HG02763 (cell line): ENCODE measurements at regions not wholly inside any gene's neighbourhood (a gene's known extent, or its start where the extent isn't known, plus 50 kb on each side); places are given as distances from the start of the nearest gene placed in this dataset.
"Not testable (repeated sequence)": the region's sequence is repeated elsewhere in the genome, so short reads cannot be mapped to it uniquely, and the experiment has no call there.

ENCODE experiments used
- ATAC-seq: cut with Tn5 transposase; IDR thresholded peaks from one replicate; pipeline ENCODE4 v1.9.1; 2021; ENCODE audit warnings: mild to moderate bottlenecking, moderate library complexity; ENCODE audit not compliant: unreplicated experiment

GRCh38 chr4:16450724-16451123, 224.5 kb upstream of the TAPT1 start:
- no peak for ATAC-seq

DNA sequence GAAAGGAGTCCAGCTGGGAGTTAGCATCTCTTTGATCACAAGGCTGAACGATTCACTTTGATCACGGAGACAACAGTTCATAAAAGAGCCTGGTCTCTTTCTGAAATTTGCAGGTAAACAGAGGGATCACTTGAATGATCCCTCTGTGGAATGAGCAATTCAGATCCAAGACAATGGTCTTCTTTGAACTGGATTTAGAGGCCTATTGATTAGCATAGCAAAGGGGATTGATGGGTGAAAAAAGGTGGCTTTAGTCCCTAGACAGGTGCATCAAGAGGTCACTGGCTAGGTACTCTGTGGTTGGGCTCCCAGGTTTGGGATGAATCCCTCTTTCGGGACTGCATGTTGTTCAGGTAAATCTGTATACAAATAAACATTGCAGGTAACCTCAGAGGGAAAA, 223.8 kb upstream of the TAPT1 start:
- no peak for ATAC-seq

DNA sequence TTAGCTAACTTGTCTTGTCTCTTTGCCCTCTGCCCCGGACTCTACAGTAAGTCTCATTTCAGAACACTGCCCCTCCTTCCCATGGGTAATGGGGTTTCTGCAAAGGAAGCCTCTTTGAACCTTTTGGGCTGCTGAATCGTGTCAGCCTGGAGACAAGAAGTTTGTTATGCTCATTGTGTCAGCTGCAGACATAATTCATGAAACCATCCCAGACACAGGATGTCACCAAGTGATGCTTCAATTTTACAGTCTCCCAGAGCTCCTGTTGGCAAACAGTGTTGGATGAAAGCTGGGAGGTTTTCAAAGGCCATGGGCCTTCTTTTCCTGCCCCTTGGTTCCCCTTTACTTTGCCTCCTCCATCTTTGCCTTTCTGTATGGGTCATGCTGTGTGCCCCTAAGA, 223.1 kb upstream of the TAPT1 start:
- no peak for ATAC-seq

DNA sequence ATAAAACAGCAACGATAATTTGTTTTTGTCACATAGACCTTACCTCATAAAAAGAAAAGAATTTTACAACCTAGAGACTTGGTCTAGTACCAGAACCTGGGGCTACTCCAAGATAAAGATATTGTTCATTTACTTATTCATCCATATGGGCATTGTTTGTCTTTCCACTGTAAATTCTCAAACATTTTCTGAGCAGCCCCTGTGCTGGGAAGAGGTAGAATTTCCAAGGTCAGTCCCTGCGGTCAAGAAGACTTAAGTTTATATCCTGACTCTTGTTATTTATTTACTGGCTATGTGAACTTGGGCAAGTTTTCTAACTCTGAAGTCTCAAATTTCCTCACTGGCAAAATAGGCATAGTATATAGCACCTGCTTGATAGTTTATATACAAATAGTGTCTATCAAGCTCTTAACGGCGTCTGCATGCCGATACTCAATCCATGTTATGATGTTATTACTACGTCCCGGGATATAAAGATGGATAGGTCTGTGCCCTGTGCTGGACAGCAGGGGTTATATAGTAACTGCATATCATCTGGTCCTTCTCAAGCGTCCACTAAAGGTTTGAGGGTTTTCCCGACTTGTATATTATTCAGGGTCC, 222.1 kb upstream of the TAPT1 start:
- ATAC-seq = no peak

- ATAC-seq = peak; percentile 74
Measured at GRCh38 chr4:16443504-16444088, 217.3 kb upstream of the TAPT1 start.

GRCh38 chr4:16442296-16442695, 216.0 kb upstream of the TAPT1 start:
- ATAC-seq = no peak

DNA sequence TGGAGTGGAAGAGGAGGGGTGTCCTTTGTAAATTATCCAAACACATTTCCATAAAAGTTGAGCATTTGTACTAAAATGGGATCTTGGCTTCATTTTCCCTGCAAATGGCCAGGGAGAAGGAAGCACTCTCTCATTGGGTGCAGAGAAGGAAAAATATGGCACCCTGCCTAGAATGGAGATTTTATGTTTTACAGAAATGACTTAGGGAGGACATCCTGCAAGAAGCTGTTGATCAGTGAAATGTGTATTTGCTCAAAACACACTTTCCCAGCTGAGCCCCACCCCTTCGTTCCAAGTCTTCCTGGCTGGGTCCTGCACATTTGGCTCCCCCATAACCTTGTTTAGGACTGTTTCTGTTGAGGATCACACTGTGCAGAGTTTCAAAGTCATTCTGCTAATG, 213.5 kb upstream of the TAPT1 start:
- no peak for ATAC-seq

DNA sequence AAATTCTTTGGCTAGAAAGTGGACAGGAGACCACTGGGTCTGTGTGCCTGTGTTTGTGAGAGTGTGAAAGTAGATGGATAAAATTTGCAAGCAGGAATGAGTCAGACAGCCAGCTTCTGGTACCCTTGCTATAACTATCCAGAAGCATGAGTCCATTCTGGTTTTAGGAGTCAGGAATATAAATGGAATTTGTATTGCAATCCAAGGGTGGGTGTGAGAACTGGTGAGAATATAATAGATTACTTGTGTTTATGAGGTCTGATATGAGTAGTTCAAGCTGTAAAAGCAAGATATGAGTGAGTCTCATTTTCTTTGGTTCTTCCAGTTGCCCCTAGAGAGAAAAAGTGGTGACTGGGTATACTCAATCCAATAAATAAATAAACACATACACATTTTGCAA, 212.7 kb upstream of the TAPT1 start:
- no peak for ATAC-seq

DNA sequence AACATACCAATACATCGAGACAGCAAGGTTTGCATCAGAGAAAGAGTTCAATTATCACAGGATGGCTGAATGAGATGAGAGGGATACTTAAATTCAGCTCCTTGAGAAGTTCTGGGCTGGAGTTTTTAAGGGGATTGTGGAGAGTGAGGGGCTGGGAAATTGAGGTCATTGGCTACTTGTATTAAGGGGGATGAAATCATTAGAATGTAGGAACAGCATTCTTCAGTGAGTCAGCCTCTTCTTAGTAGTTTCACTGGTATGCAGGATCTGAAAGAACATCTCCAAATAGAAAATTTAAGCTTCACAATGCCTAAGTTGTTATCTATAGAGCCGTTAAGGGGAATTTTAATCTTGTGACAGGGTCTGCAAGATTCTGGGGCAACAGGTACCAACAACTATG, 211.6 kb upstream of the TAPT1 start:
- ATAC-seq = no peak

- ATAC-seq = no peak
Measured at GRCh38 chr4:16431866-16432265, 205.6 kb upstream of the TAPT1 start.

DNA sequence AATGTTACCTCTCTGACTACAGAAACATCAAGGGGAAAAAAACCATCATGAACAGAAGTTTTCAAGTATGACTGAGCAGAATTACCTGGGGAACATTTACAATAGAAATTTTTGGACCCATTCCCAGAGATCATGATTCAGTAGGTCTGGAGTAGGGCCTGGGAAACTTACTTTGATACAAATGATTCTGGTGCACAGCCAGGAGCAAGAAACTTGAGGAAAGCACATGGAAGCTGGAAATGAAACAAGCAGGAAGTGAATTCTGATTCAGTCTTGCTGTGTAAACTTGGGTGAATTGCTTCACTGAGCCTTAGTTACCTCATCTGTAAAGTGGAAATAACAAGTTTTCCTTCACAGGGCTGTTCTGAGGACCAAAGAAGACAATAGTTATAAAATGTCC, 192.5 kb upstream of the TAPT1 start:
- no peak for ATAC-seq

DNA sequence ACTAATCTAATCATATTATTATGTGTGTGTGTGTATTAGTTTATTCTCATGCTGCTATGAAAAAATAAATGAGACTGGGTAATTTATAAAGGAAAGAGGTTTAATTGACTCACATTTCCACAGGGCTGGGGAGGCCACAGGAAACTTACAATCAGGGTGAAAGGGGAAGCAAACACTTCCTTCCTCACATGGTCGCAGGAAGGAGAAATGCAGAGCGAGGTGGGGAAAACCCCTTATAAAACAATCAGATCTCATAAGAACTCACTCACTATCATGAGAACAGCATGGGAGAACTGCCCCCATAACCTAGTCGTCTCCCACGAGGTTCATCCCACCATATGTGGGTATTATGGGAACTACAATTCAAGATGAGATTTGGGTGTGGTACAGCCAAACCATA, 190.9 kb upstream of the TAPT1 start:
- ATAC-seq = no peak

GRCh38 chr4:16416601-16417000, 190.3 kb upstream of the TAPT1 start:
- no peak for ATAC-seq

DNA sequence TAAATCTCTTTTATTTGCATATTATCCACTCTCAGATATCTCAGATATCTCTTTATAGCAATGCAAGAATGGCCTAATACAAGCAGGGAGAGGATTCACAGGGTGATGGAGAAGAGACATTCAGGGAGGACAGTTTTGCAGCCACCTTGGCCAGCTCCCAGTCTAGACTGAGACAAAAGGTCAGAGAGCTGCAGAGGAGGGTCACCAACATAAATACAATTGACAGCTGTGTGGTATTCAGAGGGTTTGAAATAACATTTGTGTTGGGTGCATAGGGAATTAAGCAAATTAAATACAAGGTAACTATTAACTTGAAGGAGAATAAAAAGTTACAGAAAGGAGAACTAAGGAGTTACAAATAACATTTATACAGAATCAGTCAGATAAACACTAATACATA, 189.5 kb upstream of the TAPT1 start:
- ATAC-seq = no peak

- ATAC-seq = no peak
Measured at GRCh38 chr4:16413814-16414555, 187.7 kb upstream of the TAPT1 start.

DNA sequence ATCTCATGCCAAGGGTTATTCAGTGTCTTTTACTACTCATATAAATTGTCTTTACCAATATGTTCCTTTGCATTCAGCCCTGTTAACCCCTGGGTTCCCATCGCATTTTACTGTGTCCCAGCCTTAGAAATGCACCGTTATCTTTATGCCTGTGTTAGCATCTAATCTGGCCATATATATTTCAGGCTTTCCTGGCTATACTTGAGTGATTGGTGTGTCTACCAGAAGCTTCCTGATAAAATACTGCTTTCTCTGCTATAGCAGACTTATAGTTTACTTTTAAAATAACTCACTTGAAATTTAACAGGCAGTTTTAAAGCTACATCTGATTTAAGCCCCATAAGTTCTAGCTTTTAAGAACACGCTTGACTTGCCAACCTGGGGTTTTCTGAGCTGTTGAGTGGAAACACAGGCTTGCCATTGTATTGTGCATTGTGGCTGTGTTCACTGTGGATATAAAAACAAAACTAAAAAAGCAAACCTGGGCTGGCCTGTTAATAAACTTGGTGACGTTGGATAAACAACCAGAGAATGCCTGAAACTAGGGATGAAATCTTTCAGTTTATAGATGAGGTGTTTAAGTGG, 185.3 kb upstream of the TAPT1 start:
- ATAC-seq = no peak

DNA sequence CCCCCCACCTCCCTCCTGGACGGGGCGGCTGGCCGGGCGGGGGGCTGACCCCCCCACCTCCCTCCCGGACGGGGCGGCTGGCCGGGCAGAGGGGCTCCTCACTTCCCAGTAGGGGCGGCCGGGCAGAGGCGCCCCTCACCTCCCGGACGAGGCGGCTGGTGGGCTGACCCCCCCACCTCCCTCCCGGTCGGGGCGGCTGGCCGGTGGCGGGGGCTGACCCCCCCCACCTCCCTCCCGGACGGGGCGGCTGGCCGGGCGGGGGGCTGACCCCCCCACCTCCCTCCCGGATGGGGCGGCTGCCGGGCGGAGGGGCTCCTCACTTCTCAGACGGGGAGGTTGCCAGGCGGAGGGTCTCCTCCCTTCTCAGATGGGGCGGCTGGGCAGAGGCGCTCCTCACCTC, 166.9 kb upstream of the TAPT1 start:
- not testable (repeated sequence) for ATAC-seq

DNA sequence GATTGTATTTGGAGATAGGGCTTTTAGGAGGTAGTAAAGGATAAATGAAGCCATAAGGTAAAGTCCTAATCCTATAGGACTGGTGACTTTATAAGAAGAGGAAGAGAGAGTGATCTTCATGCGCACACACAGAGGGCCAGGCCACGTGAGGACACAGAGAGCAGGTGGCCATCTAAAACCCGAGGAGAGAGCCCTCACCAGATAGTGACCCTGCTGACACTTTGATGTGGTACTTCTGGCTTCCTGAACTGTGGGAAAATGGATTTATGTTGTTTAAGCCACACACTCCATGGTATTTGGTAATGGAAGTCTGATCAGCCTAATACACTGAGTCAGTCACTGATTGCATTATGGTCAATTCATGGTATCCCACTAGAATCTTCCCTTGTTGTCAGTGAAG, 164.9 kb upstream of the TAPT1 start:
- ATAC-seq = no peak

GRCh38 chr4:16387448-16387847, 161.2 kb upstream of the TAPT1 start:
- ATAC-seq = no peak

DNA sequence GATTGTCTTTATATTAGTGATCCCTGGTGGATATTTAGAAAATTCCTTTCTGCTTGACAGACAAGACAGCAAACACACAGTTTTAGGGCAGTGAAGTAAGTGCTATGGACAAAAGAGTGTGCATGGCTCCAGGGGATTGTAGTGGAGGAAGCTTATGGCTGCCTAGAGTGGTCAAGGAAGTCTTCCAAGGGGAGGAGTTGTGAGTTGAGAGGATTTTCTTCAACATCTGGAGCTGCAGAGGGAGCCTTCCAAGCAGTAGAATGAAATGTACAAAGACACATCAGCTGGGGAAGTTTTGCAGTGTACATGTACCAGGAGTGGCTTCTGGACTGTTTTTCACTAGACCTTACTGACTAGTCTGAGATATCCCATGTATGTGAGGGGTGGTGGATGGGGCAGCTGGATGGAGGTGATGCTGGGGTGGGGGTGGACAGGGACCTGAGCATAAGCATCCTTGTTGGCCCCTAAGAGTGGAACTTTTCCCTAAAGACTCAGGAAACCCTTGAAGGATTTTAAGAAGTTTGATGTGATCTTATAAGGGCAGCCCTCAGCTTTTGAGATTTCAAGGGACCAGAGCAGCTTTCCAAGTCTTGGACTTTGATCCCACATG, 160.5 kb upstream of the TAPT1 start:
- ATAC-seq = no peak

DNA sequence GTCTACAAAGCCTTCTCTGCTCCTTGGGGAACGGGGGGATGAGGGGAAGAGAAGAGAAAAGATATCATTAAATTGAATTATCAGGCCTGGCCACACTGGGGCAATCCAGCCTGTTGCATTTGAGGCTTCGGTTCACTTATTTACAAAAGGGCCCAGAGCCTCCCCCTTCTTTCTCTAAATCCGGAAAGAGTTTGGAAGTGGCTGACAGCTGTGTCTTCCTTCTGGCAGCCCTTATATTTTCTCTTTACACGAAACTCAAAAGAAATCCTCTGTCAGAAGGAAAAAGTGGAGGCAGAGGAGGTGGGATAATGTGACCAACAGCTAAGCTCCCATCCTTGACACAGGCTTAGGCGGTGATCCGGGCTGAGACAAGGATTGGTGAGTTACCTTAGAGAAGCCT, 158.3 kb upstream of the TAPT1 start:
- ATAC-seq = no peak

- ATAC-seq = no peak
Measured at GRCh38 chr4:16382571-16382970, 156.3 kb upstream of the TAPT1 start.
